ENCODE measurements at regions not wholly inside any gene's neighbourhood (a gene's known extent, or its start where the extent isn't known, plus 50 kb on each side); places are given as distances from the start of the nearest gene placed in this dataset.

DNA sequence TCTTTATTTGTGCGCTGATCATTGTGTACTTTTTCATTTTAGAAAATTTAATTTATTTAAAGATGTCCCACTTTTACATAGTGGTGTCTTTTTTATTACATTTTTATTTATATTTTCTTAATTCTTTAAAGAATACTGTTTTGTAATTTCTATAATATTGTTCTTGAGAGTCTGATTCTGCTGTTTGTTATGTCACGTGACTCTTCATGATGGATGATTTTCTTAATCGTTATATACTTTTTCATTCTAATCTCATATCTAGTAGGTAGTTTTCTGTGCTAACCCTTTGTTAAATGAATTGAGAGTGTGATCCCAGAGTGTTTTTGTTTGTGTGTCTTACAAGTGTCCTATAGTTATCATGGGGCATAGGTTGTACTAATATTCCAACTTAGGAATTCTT is 568.2 kb upstream of the AMOT start:
- H4K8ac ChIP-seq (ENCODE audit: extremely low read depth, insufficient read depth, low read length) = no peak overlapping the region
- ChIA-PET CTCF (ENCODE audit: partially characterized antibody) (no interaction called here), POLR2A (ENCODE audit: partially characterized antibody) (no interaction called here)
- H3K9me3 ChIP-seq (ENCODE audit: insufficient read depth in 2 of 2, low read depth in 1 of 2, low read length in 1 of 2) = peaks cover 5 to 8% of the 10 kb centered on the region in 2 experiments
- H2BK5ac ChIP-seq (ENCODE audit: low read depth, low read length) = no peak overlapping the region
- H3K36me3 ChIP-seq (ENCODE audit: control insufficient read depth in 2 of 4, insufficient read depth in 4 of 4, low read length in 3 of 4) = 0 out of 8 replicates have a peak, but pooled peaks cover 0 to under 1% (median 0%) of the 10 kb centered on the region in 4 experiments
- H3K27ac ChIP-seq (ENCODE audit: low read depth, low read length) = no peak overlapping the region
- no peak overlapping the region for H4K91ac ChIP-seq (replicated peaks; ENCODE audit: insufficient read length, low read length)
- H2BK15ac ChIP-seq (ENCODE audit: low read length) = no peak overlapping the region
- H2BK20ac ChIP-seq (ENCODE audit: low read length) = no peak overlapping the region
- H3K4me1 ChIP-seq (replicated peaks in 1 of 4; ENCODE audit: control insufficient read depth in 3 of 4, insufficient read depth in 4 of 4, low read length in 3 of 4) = no peaks in the 10 kb centered on the region
- no peak overlapping the region for H3K4ac ChIP-seq (replicated peaks; ENCODE audit: insufficient read length, low read depth, low read length)
- FAIRE-seq = no peak
- no peak overlapping the region for H3K4me2 ChIP-seq (ENCODE audit: insufficient read depth in 1 of 2, low read depth in 2 of 2, low read length in 2 of 2)
- no peak overlapping the region for H3K56ac ChIP-seq (replicated peaks; ENCODE audit: insufficient read length, low read depth, low read length)
- H3K14ac ChIP-seq (ENCODE audit: insufficient read length) = no peak overlapping the region
- no peak overlapping the region for H2BK12ac ChIP-seq (ENCODE audit: low read depth, low read length)
- no peak overlapping the region for H2AK5ac ChIP-seq (ENCODE audit: low read depth, low read length)
- WGBS, 2 experiments (ENCODE audit: extremely low coverage in 1 of 2, insufficient coverage in 1 of 2, insufficient read length in 1 of 2, insufficient replicate concordance in 2 of 2, low coverage in 1 of 2, low lambda C conversion rate in 2 of 2, missing lambda C conversion rate in 1 of 2) = 97% methylated on average over 3 of the region's 3 CpGs; no CpG with 5 or more reads in 1 of the 2 experiments
- no peaks in the 10 kb centered on the region for H3K27me3 ChIP-seq (replicated peaks in 1 of 4; ENCODE audit: control insufficient read depth in 3 of 4, extremely low read depth in 1 of 4, insufficient read depth in 3 of 4, low read length in 3 of 4)
- no peak overlapping the region for H3K4me3 ChIP-seq (ENCODE audit: extremely low read depth in 1 of 4, insufficient read depth in 2 of 4, low read depth in 3 of 4, low read length in 4 of 4)
- H4K20me1 ChIP-seq (replicated peaks in 1 of 2; ENCODE audit: control insufficient read depth in 1 of 2, insufficient read depth in 2 of 2, low read length in 2 of 2) = no peaks in the 10 kb centered on the region
- no peak overlapping the region for H3K23ac ChIP-seq (ENCODE audit: insufficient read length)
- no peaks in the 10 kb centered on the region for H3K79me2 ChIP-seq (ENCODE audit: control insufficient read depth in 1 of 2, insufficient read depth in 2 of 2, low read length in 2 of 2)
- no peak overlapping the region for H2BK120ac ChIP-seq (replicated peaks; ENCODE audit: low read depth, low read length)
- no peaks in the 10 kb centered on the region for H3K23me2 ChIP-seq (ENCODE audit: low read depth, low read length)
- H4K5ac ChIP-seq (ENCODE audit: insufficient read length, low read depth, low read length) = no peak overlapping the region
- no peak overlapping the region for H3K9ac ChIP-seq (replicated peaks in 1 of 4; ENCODE audit: extremely low read depth in 1 of 4, low read depth in 3 of 4, low read length in 3 of 4)
- no peak overlapping the region for H3K18ac ChIP-seq (ENCODE audit: extremely low read depth, low read length)
- no peaks in the 10 kb centered on the region for H3K79me1 ChIP-seq (ENCODE audit: low read depth, low read length)
- DNase-seq (ENCODE audit: low read depth in 1 of 2, low spot score in 2 of 2) = no peak
- no peak overlapping the region for H2AFZ ChIP-seq (ENCODE audit: low read length)
- TF ChIP-seq NANOG (IDR thresholded peaks at IDR 0.05; ENCODE audit: insufficient read depth, low read depth, low read length, poor library complexity, severe bottlenecking) (no peak), KDM5A (IDR thresholded peaks at IDR 0.05; ENCODE audit: low read length) (no peak), GTF2F1 (IDR thresholded peaks at IDR 0.05; ENCODE audit: borderline replicate concordance, low read depth, low read length) (no peak), SUZ12 (IDR thresholded peaks at IDR 0.05; ENCODE audit: low read length) (no peak), KDM1A (IDR thresholded peaks at IDR 0.05; ENCODE audit: borderline replicate concordance, low read length) (no peak), CHD2 (IDR thresholded peaks at IDR 0.05; ENCODE audit: low read length) (no peak), SP2 (IDR thresholded peaks at IDR 0.05; ENCODE audit: low read length) (no peak), RBBP5 (IDR thresholded peaks at IDR 0.05; ENCODE audit: borderline replicate concordance, low read depth, low read length) (no peak)
- TF ChIP-seq, protein P1, sequence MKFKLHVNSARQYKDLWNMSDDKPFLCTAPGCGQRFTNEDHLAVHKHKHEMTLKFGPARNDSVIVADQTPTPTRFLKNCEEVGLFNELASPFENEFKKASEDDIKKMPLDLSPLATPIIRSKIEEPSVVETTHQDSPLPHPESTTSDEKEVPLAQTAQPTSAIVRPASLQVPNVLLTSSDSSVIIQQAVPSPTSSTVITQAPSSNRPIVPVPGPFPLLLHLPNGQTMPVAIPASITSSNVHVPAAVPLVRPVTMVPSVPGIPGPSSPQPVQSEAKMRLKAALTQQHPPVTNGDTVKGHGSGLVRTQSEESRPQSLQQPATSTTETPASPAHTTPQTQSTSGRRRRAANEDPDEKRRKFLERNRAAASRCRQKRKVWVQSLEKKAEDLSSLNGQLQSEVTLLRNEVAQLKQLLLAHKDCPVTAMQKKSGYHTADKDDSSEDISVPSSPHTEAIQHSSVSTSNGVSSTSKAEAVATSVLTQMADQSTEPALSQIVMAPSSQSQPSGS (IDR thresholded peaks at IDR 0.05; ENCODE audit: low read length) = no peak
- TF ChIP-seq, protein P2, sequence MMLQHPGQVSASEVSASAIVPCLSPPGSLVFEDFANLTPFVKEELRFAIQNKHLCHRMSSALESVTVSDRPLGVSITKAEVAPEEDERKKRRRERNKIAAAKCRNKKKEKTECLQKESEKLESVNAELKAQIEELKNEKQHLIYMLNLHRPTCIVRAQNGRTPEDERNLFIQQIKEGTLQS (IDR thresholded peaks at IDR 0.05; ENCODE audit: insufficient read depth, low read depth, low read length) = no peak
- TF ChIP-seq, protein P3, sequence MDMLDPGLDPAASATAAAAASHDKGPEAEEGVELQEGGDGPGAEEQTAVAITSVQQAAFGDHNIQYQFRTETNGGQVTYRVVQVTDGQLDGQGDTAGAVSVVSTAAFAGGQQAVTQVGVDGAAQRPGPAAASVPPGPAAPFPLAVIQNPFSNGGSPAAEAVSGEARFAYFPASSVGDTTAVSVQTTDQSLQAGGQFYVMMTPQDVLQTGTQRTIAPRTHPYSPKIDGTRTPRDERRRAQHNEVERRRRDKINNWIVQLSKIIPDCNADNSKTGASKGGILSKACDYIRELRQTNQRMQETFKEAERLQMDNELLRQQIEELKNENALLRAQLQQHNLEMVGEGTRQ (IDR thresholded peaks at IDR 0.05; ENCODE audit: low read length) = no peak
